ENCODE measurements at regions not wholly inside any gene's neighbourhood (a gene's known extent, or its start where the extent isn't known, plus 50 kb on each side); places are given as distances from the start of the nearest gene placed in this dataset.

DNA sequence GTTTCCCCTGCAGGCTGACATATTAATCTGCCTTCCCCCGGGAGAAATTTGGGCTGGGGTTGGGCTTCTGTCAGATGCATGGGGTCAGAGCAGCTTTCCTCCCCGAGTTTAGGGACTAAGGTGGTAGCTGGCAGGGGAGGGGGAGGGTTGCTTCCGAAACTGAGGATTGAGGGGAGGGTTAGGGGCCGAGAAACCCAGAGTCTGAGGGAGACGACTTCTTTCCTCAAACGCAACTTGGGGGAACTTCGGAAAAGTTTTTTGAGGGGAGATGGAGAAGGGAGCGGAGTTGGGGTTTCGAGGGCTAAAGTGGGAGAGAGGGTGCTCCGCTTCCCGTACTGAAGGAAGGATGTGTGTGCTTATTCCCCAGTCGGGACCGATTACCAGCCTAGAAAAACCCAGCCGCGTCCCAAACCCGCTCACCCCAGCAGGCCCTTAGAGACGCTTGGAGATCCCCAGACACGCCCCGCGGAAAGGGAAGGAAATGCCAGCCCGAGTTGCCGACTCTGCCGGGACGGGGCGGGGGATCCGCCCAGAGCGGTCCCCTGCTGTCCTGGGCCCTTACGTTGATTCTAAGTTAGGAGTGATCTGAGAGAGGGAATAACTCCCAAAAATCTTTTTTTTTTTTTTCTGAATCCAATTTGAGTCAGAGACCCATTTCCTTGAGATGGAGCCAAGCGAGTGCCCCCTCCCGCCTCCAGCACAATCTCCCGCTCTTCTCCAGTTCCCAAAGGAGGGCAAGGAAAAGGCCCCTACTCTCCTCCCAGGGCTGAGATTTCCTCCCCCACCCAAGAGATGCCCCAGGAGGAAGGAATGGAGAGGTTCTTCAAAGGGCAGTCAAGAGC is 61.9 kb downstream of the SMUG1 start:
- no peaks in the 10 kb centered on the region for H3K9me3 Mint-ChIP-seq
- peaks cover 79% of the 10 kb centered on the region for H3K4me1 Mint-ChIP-seq
- TF ChIP-seq, protein P1, sequence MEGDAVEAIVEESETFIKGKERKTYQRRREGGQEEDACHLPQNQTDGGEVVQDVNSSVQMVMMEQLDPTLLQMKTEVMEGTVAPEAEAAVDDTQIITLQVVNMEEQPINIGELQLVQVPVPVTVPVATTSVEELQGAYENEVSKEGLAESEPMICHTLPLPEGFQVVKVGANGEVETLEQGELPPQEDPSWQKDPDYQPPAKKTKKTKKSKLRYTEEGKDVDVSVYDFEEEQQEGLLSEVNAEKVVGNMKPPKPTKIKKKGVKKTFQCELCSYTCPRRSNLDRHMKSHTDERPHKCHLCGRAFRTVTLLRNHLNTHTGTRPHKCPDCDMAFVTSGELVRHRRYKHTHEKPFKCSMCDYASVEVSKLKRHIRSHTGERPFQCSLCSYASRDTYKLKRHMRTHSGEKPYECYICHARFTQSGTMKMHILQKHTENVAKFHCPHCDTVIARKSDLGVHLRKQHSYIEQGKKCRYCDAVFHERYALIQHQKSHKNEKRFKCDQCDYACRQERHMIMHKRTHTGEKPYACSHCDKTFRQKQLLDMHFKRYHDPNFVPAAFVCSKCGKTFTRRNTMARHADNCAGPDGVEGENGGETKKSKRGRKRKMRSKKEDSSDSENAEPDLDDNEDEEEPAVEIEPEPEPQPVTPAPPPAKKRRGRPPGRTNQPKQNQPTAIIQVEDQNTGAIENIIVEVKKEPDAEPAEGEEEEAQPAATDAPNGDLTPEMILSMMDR (IDR thresholded peaks at IDR 0.05; ENCODE audit: unreplicated experiment), result no peak
- peak overlapping the region; percentile 93 for H3K4me3 Mint-ChIP-seq
- no peak for DNase-seq (ENCODE audit: low spot score in 2 of 2, unreplicated experiment in 2 of 2)
- H3K27me3 Mint-ChIP-seq (ENCODE audit: low read depth), result peaks cover 11% of the 10 kb centered on the region
- peak overlapping the region; percentile 94 for H3K27ac Mint-ChIP-seq
- no peaks in the 10 kb centered on the region for H3K36me3 Mint-ChIP-seq

DNA sequence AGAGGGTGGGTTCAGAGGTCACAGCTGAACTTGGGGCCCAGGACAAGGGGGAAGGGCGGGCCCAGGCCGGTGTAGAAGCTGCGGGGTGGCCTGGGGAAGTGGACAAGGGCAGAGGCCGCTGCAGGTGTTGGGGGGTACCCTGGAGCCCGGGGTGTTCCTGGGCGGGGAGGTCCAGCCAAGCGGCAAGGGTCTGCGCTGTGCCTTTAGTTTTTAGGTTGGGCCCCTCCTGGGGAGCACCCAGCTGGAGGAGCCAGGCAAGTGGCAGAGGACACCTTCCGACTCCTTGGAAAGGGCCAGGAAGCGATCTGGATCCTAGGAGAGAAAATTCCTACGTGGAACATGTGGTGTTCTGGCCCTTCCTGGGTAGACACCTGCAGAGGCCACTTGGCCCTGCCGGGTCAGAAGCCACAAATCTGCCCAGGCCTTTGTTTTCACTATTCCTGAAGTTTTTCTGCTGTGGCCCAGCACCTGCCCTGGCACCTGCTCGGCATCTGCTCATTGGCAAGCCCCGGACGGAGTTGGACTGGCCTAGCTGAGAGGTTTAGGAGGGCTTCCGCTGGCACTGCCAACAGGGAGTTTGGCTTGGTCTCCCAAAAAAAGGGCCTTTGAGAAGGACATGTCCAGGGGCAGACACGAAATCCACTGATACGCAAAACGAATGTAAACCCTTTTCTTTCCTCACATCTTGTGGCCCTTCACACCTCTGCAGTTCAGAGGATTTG is 61.1 kb downstream of the SMUG1 start:
- no peaks in the 10 kb centered on the region for H3K36me3 Mint-ChIP-seq
- H3K9me3 Mint-ChIP-seq, result no peaks in the 10 kb centered on the region
- DNase-seq (ENCODE audit: low spot score in 2 of 2, unreplicated experiment in 2 of 2), result no peak
- H3K4me1 Mint-ChIP-seq, result peaks cover 80% of the 10 kb centered on the region
- peaks cover 11% of the 10 kb centered on the region for H3K27me3 Mint-ChIP-seq (ENCODE audit: low read depth)
- TF ChIP-seq, protein P1 (IDR thresholded peaks at IDR 0.05; ENCODE audit: unreplicated experiment), result no peak
- H3K4me3 Mint-ChIP-seq, result peak overlapping the region; percentile 93
- H3K27ac Mint-ChIP-seq, result peak overlapping the region; percentile 94

DNA sequence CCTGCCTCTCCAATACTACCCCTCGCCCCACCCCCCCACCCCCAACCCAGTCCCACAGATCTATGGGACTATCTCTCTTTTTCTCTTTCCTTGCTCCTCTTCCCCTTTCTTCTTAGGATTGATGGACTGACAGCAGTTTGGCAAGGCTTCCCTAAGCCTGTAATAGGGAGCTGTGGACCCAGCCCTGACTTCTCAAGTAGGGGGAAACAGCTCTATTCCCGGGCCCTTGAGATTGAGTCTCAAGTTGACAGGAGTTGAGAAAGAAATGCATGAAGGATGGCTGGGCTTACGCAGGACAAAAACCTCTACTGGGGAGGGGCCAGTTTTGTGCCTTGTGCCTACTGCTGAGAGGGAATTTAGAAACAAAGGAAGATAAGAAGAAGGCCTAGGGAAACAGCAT is 60.4 kb downstream of the SMUG1 start:
- Mint-ChIP-seq H3K27ac (peak overlapping the region; percentile 94), H3K4me1 (peaks cover 81% of the 10 kb centered on the region), H3K36me3 (no peaks in the 10 kb centered on the region), H3K4me3 (peak overlapping the region; percentile 93), H3K27me3 (ENCODE audit: low read depth) (peaks cover 11% of the 10 kb centered on the region), H3K9me3 (no peaks in the 10 kb centered on the region)
- no peak for DNase-seq (ENCODE audit: low spot score in 2 of 2, unreplicated experiment in 2 of 2)
- TF ChIP-seq, protein P1 (IDR thresholded peaks at IDR 0.05; ENCODE audit: unreplicated experiment), result no peak

DNA sequence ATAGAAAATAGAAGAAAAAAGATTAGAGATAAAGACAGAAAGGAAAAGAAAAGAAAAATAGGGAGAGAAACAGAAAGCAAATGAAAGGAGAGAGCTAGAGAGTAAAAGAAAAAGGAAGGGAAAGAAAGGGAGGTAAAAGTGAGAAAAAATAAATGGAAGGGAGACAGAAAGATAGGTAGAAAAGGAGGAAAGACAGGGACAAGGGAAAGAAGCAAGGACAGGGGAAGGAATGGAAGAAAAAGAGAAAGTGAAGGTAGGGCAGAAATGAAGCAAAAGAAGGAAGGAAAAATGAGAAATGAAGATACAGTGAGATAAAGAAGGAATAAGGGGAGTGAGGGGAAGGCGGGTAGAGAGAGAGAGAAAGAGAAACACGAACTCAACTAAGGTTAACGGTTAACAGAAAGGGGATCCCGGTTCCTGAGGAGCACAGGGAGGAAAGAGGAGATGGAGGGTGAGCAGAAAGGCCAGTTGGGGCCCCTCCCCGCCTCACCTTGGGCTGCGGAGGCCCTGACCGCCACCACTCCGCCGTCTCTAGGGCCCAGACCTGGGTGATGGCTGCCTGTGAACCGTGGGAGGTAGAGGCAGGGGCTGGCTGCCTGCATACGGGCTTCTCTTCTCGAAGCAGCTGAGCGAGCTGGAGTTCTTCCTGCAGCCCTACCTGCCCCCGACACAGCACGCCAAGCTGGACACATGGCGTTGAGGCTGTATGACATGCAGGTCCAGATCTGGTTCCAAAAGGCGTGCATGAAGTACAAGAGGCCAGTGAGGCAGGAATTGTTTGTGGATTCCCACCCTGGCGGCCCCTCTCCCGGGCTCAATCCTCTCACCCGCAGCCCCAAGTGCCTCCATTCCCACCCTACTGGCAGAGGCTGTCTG is 59.5 kb downstream of the SMUG1 start:
- Mint-ChIP-seq H3K4me1 (peaks cover 81% of the 10 kb centered on the region), H3K9me3 (no peaks in the 10 kb centered on the region), H3K27ac (peak overlapping the region; percentile 94), H3K36me3 (no peaks in the 10 kb centered on the region), H3K27me3 (ENCODE audit: low read depth) (peaks cover 5% of the 10 kb centered on the region), H3K4me3 (peak overlapping the region; percentile 93)
- TF ChIP-seq, protein P1 (IDR thresholded peaks at IDR 0.05; ENCODE audit: unreplicated experiment), result no peak
- DNase-seq (ENCODE audit: low spot score in 2 of 2, unreplicated experiment in 2 of 2), result no peak
